ENCODE measurements at regions not wholly inside any gene's neighbourhood (a gene's known extent, or its start where the extent isn't known, plus 50 kb on each side); places are given as distances from the start of the nearest gene placed in this dataset.

GRCh38 chr5:124342986-124343385, 403.5 kb downstream of the ZNF608 start:
- intact Hi-C loops (cut with DNase I, micrococcal nuclease) = no loop called here
- no peak for DNase-seq
- H3K9me3 ChIP-seq = no peaks in the 10 kb centered on the region
- no peak overlapping the region for H3K4me3 ChIP-seq
- TF ChIP-seq CTCF (IDR thresholded peaks at IDR 0.05) = no peak
- no peaks in the 10 kb centered on the region for H3K4me1 ChIP-seq (ENCODE audit: low read depth)
- no peaks in the 10 kb centered on the region for H3K36me3 ChIP-seq (ENCODE audit: low read depth)
- no peak for ATAC-seq

- no peak for TF ChIP-seq CTCF (IDR thresholded peaks at IDR 0.05)
- intact Hi-C loops (cut with DNase I, micrococcal nuclease) = no loop called here
- ATAC-seq (no peak), DNase-seq (no peak)
- no peaks in the 10 kb centered on the region for H3K4me1 ChIP-seq (ENCODE audit: low read depth)
- H3K4me3 ChIP-seq = no peak overlapping the region
- H3K36me3 ChIP-seq (ENCODE audit: low read depth) = no peaks in the 10 kb centered on the region
- H3K9me3 ChIP-seq = no peaks in the 10 kb centered on the region
Observed at GRCh38 chr5:124342584-124342983, 403.9 kb downstream of the ZNF608 start.

- H3K9me3 ChIP-seq = no peaks in the 10 kb centered on the region
- intact Hi-C loops (cut with DNase I, micrococcal nuclease) = no loop called here
- no peak for TF ChIP-seq CTCF (IDR thresholded peaks at IDR 0.05)
- no peaks in the 10 kb centered on the region for H3K4me1 ChIP-seq (ENCODE audit: low read depth)
- DNase-seq = no peak
- H3K36me3 ChIP-seq (ENCODE audit: low read depth) = no peaks in the 10 kb centered on the region
- no peak for ATAC-seq
- no peak overlapping the region for H3K4me3 ChIP-seq
Observed at GRCh38 chr5:124342027-124342471, 404.4 kb downstream of the ZNF608 start.

GRCh38 chr5:124341066-124341858, 405.2 kb downstream of the ZNF608 start:
- no peak for ATAC-seq
- Histone ChIP-seq H3K4me3 (no peak overlapping the region), H3K9me3 (no peaks in the 10 kb centered on the region), H3K4me1 (ENCODE audit: low read depth) (no peaks in the 10 kb centered on the region), H3K36me3 (ENCODE audit: low read depth) (no peaks in the 10 kb centered on the region)
- no peak for TF ChIP-seq CTCF (IDR thresholded peaks at IDR 0.05)
- DNase-seq = no peak
- intact Hi-C loops (cut with DNase I, micrococcal nuclease) = no loop called here

GRCh38 chr5:124337996-124338395, 408.4 kb downstream of the ZNF608 start:
- intact Hi-C loops (cut with DNase I, micrococcal nuclease) = no loop called here
- TF ChIP-seq CTCF (IDR thresholded peaks at IDR 0.05) = no peak

More at GRCh38 chr5:124337996-124338395, 408.4 kb downstream of the ZNF608 start:
- Histone ChIP-seq H3K4me3 (no peak overlapping the region), H3K36me3 (ENCODE audit: low read depth) (no peaks in the 10 kb centered on the region), H3K4me1 (ENCODE audit: low read depth) (peaks cover 5% of the 10 kb centered on the region), H3K9me3 (no peaks in the 10 kb centered on the region)
- DNase-seq = no peak
- no peak for ATAC-seq

Data from mucosa of descending colon (tissue), 3 donors.